ENCODE measurements at regions not wholly inside any gene's neighbourhood (a gene's known extent, or its start where the extent isn't known, plus 50 kb on each side); places are given as distances from the start of the nearest gene placed in this dataset.

DNA sequence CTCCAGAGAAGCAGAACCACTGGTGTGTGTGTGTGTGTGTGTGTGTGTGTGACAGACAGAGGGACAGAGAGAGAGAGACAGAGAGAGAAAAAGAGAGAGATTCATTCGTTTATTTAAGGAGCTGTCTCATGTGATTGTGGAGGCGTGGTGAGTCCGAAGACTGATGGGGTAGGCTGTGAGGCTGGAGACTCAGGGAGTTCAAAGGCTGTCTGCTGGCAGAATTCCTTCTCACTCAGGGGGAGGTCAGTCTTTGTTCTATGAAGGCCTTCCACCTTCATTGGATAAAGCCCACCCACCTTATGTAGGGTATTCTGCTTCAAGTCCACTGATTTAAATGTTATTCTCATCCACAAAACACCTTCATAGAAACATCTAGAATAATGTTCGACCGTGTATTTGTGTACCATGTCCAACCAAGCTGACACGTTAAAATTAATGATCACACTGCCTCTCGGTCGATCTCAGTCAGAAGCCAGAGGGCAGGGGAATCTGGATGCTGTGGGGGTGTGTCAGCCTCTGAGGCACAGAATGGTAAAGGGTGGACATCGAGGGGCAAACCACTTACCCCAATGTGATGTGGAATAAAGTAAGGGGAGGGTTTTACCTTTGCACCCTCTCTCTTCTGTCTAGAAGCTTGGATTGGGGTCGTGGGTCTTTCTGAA, 275.6 kb downstream of the SLC4A3 start:
- TF ChIP-seq FOXM1 (IDR thresholded peaks at IDR 0.05; ENCODE audit: borderline replicate concordance), result no peak
- no peak for TF ChIP-seq ELF4 (IDR thresholded peaks at IDR 0.05)
- TF ChIP-seq BHLHE40 (IDR thresholded peaks at IDR 0.05; ENCODE audit: borderline replicate concordance), result no peak
- no peak for TF ChIP-seq SP1 (IDR thresholded peaks at IDR 0.05)

Measured in HEK293T (cell line).